Body of pancreas (tissue), 4 donors: ENCODE measurements at regions not wholly inside any gene's neighbourhood (a gene's known extent, or its start where the extent isn't known, plus 50 kb on each side); places are given as distances from the start of the nearest gene placed in this dataset.

Experiments
- ATAC-seq: fragments of 150-250 bp; one replicate; pipeline ENCODE4 v1.9.1; 2016
- DNase-seq, 4 donors: peaks; one replicate each; pipeline ENCODE4 v3.0.0-alpha.2; 2019
- H3K27ac ChIP-seq, 4 donors: fragments of 200-600 bp; sonication (generic); 1 replicate in 3 of 4; 2 replicates in 1 of 4; pipeline versions ENCODE4 v1.5.1 to v1.6.1; 2016 to 2019; ENCODE audit warnings: mild to moderate bottlenecking in 1 of 4, mixed read lengths in 1 of 4, moderate library complexity in 1 of 4
- H3K27me3 ChIP-seq, 2 donors: fragments of 200-600 bp; sonication (generic); one replicate each; pipeline ENCODE4 v1.6.0; 2016; ENCODE audit warnings: mild to moderate bottlenecking in 1 of 2
- H3K36me3 ChIP-seq, 2 donors: fragments of 200-600 bp; sonication (generic); replicated peaks in 1 of 2; 2 replicates each; pipeline ENCODE4 v1.5.1; 2016; ENCODE audit warnings: low read depth in 2 of 2; ENCODE audit not compliant: insufficient read depth in 1 of 2
- H3K4me1 ChIP-seq: fragments of 200-600 bp; sonication (generic); one replicate; pipeline ENCODE4 v1.6.0; 2016
- H3K4me3 ChIP-seq, 2 donors: fragments of 200-600 bp; sonication (generic); 1 replicate in 1 of 2; 2 replicates in 1 of 2; pipeline ENCODE4 v1.5.1; 2016 to 2019
- H3K9me3 ChIP-seq, 3 donors: fragments of 200-600 bp; sonication (generic); 1 replicate in 2 of 3; 2 replicates in 1 of 3; pipeline ENCODE4 v1.5.1; 2016
- CTCF ChIP-seq, 7 experiments: fragments of 450-650 bp in 4 of 7; fragments of 200-600 bp in 3 of 7; sonication (generic) in 3 of 7; IDR thresholded peaks; one replicate each; pipeline ENCODE4 v1.5.1; 2016 to 2019; ENCODE audit warnings: antibody characterized with exemption in 7 of 7
- POLR2A ChIP-seq, 3 donors: fragments of 450-650 bp; IDR thresholded peaks; one replicate each; pipeline ENCODE4 v1.6.1; 2016; ENCODE audit warnings: antibody characterized with exemption in 3 of 3, mild to moderate bottlenecking in 2 of 3
- WGBS, 2 donors: methylation state at CpG; one replicate each; pipeline ENCODE4 v1.1.5; 2017; 5-methylcytosine and 5-hydroxymethylcytosine counted together
- intact Hi-C: fragments of 100-400 bp; cut with DNase I; formaldehyde crosslinking; loops from one replicate; pipeline ENCODE4 v1.15.1; 2023

DNA sequence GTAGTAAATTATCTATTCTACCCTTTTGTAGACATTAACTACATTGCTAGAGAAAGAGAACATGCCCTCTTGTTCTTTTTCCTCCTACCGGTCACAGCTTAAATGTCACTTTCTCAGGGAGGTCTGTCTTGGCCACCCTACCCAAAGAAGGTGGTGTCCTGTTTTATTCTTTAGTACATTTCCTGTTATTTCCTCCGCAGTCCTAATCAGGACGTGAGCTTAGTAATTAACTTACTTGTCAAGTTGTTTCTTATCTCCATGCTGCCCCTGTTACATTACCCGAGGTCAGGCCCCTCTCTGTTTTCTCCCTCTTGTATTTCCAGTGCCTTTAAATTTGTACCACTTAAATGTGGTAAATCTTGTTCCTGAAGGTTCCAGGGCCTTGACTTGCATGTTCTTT lies 73.7 kb upstream of the RMDN2 start:
- H3K4me1 ChIP-seq, result peaks cover 7% of the 10 kb centered on the region
- peak overlapping the region in 2 of 4 donors; percentile 17 to 42 for H3K27ac ChIP-seq
- TF ChIP-seq CTCF (IDR thresholded peaks at IDR 0.05) (no peak), POLR2A (IDR thresholded peaks at IDR 0.05) (no peak)
- H3K27me3 ChIP-seq, result no peaks in the 10 kb centered on the region
- no peak for DNase-seq
- no peak overlapping the region for H3K4me3 ChIP-seq
- 31 to 39% methylated on average over 4 of the region's 4 CpGs for WGBS, 2 donors
- no peaks in the 10 kb centered on the region for H3K9me3 ChIP-seq
- intact Hi-C loops, result no loop called here
- H3K36me3 ChIP-seq, result no peaks in the 10 kb centered on the region
- ATAC-seq, result no peak

DNA sequence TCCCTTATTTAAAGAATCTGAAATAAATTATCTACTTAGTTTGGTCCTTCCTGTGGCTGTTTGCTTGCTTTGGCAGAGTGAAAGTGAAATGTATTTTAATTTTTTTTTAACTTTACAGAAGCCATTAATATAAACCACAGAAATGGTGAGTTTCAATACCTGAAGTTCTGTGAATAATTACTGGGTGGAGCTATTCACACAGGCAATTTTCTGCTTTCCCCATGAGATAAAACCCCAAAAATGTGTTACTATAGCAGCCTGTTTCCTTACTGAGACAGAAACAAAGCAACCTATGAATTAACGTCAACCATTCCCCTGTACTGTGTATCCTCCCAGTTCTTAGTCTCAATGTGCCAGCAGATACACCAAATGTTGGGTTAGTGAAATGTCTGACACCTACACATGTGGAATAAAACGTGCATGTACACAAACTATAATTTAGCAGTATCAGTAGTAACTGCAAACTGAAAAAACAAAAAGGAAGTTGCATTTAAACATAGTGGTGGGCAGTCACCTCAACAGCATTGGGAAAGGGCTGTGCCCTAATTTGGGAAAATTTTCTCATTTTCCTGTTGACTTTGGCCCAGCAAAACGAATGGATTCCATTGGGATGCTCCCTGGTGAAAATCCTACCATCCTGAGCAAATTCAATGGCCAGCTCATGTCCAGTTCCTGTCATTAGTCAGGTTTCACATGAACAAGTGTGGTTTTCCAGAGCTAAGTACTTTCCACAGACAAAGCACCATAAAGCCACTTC lies 73.1 kb upstream of the RMDN2 start:
- ATAC-seq (no peak), DNase-seq (no peak)
- WGBS, 2 donors, result 65 to 68% methylated on average over 3 of the region's 3 CpGs
- H3K4me1 ChIP-seq, result peaks cover 7% of the 10 kb centered on the region
- no peak overlapping the region for H3K4me3 ChIP-seq
- TF ChIP-seq CTCF (IDR thresholded peaks at IDR 0.05), result no peak
- TF ChIP-seq POLR2A (IDR thresholded peaks at IDR 0.05), result no peak
- no peaks in the 10 kb centered on the region for H3K27me3 ChIP-seq
- no peaks in the 10 kb centered on the region for H3K36me3 ChIP-seq
- intact Hi-C loops, result no loop called here
- H3K9me3 ChIP-seq, result no peaks in the 10 kb centered on the region
- peak overlapping the region in 2 of 4 donors; percentile 17 to 42 for H3K27ac ChIP-seq

DNA sequence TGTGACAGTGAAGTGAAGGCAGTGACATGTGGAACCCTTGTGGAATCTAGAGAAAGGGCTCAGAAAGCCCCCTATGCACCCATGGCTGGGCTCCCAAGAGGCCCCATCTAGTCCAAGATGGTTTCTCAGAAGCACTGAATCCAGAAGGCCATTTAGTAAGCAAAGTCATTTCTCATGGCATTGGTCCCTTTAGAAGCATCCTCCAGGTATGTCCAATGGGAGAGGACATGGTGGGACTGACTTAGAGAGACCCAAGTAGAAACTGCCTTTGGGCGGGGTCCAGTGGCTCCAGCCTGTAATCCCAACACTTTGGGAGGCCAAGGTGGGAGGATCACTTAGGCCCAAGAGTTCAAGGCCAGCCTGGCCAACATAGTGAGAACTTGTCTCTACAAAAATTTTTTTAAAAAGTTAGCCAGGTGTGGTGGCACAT lies 72.5 kb upstream of the RMDN2 start:
- no peak overlapping the region for H3K27ac ChIP-seq
- H3K9me3 ChIP-seq, result no peaks in the 10 kb centered on the region
- no peaks in the 10 kb centered on the region for H3K36me3 ChIP-seq
- intact Hi-C loops, result no loop called here
- H3K27me3 ChIP-seq, result no peaks in the 10 kb centered on the region
- TF ChIP-seq POLR2A (IDR thresholded peaks at IDR 0.05), result no peak
- no peak for TF ChIP-seq CTCF (IDR thresholded peaks at IDR 0.05)
- H3K4me1 ChIP-seq, result peaks cover 7% of the 10 kb centered on the region
- ATAC-seq (no peak), DNase-seq (no peak)
- no peak overlapping the region for H3K4me3 ChIP-seq
- WGBS, 2 donors, result 80% methylated on average over 1 of the region's 1 CpG; no CpG with 5 or more reads in 1 of the 2 donors

DNA sequence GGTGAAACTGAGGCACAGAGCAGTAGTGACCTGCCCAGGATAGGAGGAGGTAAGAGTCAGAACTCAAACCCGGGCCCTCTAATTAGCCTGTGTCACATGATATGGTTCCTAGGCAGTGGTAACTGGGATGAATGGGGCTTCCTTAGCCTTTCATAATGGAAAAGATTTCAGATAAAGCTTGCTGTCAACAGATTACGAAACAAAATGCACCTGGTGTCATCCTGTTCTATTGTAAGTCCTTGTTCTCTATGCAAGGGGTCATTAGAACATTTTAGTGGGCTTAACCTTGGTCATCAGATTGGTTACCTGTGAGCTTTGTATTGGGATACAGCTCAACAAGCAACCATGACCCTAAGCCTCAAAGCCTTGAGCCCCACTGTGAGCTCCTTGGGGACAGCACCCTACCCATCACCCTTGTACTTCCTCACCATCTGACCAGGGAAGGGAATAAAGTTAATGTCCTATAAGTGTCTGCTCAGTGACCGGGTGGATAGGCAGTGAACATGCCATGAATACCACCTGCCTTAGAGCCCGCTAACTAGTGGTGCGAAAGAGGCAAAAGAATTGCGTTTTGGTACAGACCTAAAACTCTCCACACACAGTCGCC lies 70.3 kb upstream of the RMDN2 start:
- no peak overlapping the region for H3K27ac ChIP-seq
- no peaks in the 10 kb centered on the region for H3K36me3 ChIP-seq
- 78 to 80% methylated on average over 7 of the region's 7 CpGs for WGBS, 2 donors
- DNase-seq (no peak), ATAC-seq (no peak)
- H3K9me3 ChIP-seq, result peaks cover 0 to 8% (median 0%) of the 10 kb centered on the region in 3 donors
- intact Hi-C loops, result no loop called here
- H3K4me1 ChIP-seq, result peaks cover 7% of the 10 kb centered on the region
- no peak overlapping the region for H3K4me3 ChIP-seq
- H3K27me3 ChIP-seq, result no peaks in the 10 kb centered on the region
- TF ChIP-seq POLR2A (IDR thresholded peaks at IDR 0.05), result no peak
- no peak for TF ChIP-seq CTCF (IDR thresholded peaks at IDR 0.05)
